Activated T-cell treated with anti-CD3 and anti-CD28 coated beads for 48 hours (primary cell): ENCODE measurements at regions not wholly inside any gene's neighbourhood (a gene's known extent, or its start where the extent isn't known, plus 50 kb on each side); places are given as distances from the start of the nearest gene placed in this dataset.
"Not testable (repeated sequence)": the region's sequence is repeated elsewhere in the genome, so short reads cannot be mapped to it uniquely, and the experiment has no call there.

Source experiments
- DNase-seq: peaks from one replicate; pipeline ENCODE4 v3.0.0-alpha.2; 2020; ENCODE audit warnings: low read depth

DNA sequence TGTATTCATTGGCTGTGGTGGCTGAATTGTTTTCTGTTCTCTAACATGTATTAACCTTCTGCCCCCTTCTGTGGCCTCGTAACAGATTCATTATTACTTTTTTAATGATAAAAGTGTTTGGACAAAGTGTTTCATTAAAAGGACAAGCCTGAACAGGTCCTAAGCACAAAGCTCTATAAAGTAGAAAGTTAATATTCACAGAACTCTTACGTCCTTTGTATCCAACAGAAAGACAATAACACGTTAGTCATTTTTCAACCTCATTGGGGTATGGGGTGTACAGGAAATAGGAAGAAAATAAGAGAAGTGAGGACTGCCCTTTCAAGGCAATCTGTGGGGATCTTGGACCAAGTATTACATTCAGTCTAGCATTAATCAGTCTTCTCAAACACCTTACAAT is 105.5 kb upstream of the RGPD4 start:
- no peak for DNase-seq

GRCh38 chr2:107721586-107721985 is 105.1 kb upstream of the RGPD4 start:
- DNase-seq = no peak

DNA sequence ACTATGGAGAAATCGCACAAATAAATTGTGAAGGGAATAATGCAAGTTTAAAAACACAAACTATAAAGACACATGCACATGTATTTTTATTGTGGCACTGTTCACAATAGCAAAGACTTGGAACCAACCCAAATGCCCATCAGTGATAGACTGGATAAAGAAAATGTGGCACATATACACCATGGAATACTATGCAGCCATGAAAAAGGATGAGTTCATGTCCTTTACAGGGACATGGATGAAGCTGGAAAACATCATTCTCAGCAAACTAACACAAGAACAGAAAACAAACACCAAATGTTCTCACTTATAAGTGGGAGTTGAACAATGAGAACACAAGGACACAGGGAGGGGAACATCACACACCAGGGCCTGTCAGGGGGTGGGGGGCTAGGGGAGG is 100.9 kb upstream of the RGPD4 start:
- DNase-seq = not testable (repeated sequence)

DNA sequence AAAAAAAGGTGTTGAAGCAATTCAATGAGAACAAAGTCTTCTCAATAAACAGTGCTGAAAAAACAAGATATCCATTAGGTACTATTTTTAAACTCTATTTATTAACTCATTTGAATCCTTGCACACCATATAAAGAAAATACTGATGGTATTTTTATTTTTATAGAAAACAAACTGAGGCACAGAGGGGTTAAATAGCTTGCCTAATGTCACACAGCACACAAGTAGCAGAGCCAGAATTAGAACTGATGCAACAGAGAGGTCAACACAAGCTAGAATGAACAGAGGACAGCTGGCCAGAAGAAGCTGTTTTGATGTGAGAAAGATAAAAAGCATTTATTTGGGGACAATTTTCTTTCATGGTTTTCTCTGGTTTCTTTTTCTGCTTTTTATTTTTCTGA is 99.4 kb upstream of the RGPD4 start:
- no peak for DNase-seq

DNA sequence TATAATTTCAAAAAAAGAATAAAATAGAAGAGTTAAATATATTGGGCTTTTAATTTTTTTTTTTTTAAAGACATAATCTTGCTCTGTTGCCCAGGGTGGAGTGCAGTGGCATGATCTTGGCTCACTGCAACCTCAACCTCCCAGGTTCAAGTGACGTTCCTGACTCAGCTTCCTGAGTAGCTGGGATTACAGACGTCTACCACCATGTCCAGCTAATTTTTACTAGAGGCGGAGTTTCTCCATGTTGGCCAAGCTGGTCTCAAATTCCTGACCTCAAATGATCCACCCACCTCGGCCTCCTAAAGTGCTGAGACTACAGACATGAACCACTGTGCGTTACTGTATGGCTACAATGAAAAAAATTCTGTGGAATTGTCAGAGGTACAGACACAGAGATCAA is 98.1 kb upstream of the RGPD4 start:
- DNase-seq = no peak

DNA sequence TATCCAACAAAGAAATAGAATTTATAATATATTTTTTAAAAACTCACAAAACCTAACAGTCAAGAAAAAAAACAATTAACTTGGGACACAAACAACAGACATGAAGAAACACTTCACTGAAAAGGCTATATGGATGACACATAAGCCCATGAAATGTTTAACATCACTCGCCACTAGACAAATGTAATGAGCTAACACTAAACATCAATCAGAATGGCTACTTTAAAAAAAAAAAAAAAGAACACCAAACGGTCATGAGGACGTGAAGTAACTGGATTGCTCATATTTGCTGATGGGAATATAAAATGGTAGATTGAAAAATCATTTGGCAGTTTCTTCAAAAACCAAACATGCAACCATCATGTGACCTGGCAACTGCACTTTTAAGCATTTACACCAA is 97.3 kb upstream of the RGPD4 start:
- DNase-seq = no peak

DNA sequence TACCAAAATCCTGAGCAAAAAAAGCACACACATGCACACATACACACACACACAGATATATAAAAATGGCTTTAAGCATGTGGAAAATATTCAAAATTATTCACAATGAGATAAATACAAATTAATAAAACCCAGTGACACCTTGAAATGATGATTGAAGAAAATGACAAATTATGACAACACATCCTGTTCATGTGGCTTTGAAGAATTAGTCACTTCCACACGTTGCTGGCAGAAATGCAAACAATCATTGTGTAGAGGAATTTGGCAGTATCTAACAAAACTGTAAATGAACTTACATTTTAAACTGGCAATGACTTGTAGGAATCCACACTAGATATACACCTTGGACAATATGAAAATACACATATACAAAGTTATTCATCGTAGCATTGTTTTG is 95.8 kb upstream of the RGPD4 start:
- no peak for DNase-seq

- no peak for DNase-seq
Observed at GRCh38 chr2:107731435-107731834, 95.3 kb upstream of the RGPD4 start.

- DNase-seq = no peak
Observed at GRCh38 chr2:107735201-107735600, 91.5 kb upstream of the RGPD4 start.

DNA sequence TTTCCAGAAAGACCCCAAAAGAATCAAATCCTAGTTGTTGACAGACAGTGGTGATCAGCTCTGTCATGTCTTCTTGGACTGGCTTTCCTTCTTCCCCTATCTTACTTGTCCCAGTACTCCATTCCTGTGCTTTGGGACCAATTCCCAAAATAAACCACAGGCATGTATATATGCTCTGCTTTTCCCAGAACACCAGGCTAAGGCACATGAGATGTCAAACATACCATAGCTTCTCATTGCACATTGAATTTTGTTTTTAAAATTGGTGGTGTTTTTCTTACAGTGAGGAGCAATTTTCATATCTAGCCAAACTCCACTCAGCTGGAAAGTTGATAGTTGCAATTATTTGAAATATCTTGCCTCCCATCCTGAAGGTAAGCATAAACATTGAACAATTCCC is 88.9 kb upstream of the RGPD4 start:
- DNase-seq = no peak

DNA sequence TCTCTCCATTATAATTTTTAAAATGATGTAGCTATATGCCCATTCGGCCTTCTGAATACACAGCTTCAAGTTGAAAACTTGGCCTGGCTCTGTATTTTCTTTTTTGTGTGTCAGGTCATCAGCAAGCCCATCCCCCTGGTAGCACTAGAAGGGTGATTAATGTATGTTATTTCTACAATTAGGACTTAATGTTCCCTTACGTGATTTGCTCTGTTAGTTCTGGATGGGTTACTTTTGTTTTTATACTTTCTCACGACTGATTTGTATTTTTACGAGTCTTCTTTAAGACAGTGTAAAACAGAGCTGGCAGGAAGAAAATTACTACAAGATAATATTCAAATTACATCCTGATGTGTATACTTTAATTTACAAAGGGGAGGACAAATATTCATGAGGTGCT is 88.4 kb upstream of the RGPD4 start:
- DNase-seq = no peak

DNA sequence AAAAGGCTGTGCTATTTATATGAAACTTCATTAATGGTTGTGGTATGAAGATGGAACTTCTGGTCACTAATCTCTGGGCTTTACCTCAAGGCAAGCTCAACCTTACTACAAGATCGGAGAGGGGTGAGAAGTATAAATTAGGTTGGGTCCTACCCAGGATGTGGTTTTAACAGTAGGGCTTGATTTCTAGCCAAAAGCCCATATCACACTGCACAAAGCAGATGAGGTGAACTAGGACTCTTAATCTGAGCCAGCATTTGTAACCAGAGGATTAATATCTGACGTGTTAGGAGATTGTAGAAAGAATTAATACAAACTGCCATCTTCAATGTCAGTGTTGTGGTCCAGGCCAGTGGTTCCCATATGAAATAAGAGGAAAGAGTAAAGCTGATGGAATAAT is 86.4 kb upstream of the RGPD4 start:
- DNase-seq = no peak

DNA sequence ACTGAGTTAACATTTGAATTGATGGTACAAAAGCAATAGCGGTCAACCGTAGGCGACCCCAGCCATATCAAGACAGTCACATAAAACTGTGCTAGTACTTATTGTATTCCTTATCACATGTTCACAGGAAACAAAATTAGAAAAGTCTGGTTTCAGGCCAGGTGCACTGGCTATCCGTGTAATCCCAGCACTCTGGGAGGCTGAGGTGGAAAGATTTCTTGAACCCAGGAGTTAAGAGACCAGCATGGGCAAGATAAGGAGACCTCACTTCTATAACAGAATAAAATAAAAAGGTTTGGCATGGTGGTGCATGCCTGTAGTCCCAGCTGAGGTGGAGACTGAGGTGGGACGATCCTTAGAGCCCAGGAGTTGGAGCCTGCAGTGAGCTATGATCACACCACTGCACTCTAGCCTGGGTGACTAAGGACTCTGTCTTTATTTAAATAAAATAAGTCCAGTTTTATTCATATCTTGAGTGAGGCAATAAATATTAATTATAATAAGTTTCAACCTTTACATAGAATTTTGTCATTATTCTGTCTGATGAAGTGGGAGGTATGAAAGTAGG is 84.1 kb upstream of the RGPD4 start:
- DNase-seq = no peak

GRCh38 chr2:107743274-107743673 is 83.4 kb upstream of the RGPD4 start:
- no peak for DNase-seq

GRCh38 chr2:107745100-107745499 is 81.6 kb upstream of the RGPD4 start:
- DNase-seq = no peak

DNA sequence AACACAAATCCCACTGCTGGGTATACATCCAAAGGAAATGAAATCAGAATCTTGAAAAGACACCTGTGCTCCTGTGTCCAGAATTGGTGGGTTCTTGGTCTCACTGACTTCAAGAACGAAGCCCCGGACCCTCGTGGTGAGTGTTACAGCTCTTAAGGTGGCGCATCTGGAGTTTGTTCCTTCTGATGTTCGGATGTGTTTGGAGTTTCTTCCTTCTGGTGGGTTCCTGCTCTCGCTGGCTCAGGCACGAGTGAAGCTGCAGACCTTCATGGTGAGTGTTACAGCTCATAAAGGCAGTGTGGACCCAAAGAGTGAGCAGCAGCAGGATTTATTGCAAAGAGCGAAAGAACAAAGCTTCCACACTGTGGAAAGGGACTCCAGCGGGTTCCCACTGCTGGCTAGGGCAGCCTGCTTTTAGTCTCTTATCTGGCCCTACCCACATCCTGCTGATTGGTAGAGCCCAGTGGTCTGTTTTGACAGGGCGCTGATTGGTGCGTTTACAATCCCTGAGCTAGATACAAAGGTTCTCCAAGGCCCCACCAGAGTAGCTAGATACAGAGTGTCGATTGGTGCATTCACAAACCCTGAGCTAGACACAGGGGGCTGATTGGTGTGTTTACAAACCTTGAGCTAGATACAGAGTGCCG is 80.0 kb upstream of the RGPD4 start:
- DNase-seq = not testable (repeated sequence)

GRCh38 chr2:107747199-107747963 is 79.3 kb upstream of the RGPD4 start:
- DNase-seq = not testable (repeated sequence)

GRCh38 chr2:107747964-107748583 is 78.6 kb upstream of the RGPD4 start:
- DNase-seq = no peak

DNA sequence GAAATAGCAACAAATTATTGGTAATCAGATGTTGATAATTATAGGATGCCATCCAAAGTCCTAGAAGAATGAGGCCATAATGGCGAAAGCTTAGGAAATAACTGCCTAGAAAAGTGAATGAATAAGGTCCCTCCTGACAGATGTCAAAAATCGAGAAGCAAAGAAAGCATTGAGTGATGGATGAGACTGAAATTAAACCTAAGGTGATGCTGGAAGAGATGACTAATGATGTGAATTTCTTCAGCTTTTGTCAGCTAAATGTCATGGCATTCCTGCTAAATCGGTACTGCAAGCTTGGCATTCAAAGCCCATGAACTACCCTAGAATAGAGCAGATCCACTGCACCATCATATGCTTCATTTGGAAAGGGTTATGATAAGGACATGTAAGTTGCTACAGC is 74.8 kb upstream of the RGPD4 start:
- DNase-seq = no peak

DNA sequence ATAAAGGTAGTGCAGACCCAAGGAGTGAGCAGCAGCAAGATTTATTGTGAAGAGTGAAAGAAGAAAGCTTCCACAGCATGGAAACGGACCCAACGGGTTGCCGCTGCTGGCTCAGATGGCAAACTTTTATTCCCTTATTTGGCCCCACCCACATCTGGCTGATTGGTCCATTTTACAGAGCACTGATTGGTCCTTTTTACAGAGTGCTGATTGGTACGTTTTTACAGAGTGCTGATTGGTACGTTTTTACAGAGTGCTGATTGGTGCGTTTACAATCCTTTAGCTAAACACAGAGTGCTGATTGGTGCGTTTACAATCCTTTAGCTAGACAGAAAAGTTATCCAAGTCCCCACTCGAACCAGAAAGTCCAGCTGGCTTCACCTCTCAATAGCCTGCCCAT is 72.9 kb upstream of the RGPD4 start:
- DNase-seq = not testable (repeated sequence)

- no peak for DNase-seq
Observed at GRCh38 chr2:107757223-107757622, 69.5 kb upstream of the RGPD4 start.

DNA sequence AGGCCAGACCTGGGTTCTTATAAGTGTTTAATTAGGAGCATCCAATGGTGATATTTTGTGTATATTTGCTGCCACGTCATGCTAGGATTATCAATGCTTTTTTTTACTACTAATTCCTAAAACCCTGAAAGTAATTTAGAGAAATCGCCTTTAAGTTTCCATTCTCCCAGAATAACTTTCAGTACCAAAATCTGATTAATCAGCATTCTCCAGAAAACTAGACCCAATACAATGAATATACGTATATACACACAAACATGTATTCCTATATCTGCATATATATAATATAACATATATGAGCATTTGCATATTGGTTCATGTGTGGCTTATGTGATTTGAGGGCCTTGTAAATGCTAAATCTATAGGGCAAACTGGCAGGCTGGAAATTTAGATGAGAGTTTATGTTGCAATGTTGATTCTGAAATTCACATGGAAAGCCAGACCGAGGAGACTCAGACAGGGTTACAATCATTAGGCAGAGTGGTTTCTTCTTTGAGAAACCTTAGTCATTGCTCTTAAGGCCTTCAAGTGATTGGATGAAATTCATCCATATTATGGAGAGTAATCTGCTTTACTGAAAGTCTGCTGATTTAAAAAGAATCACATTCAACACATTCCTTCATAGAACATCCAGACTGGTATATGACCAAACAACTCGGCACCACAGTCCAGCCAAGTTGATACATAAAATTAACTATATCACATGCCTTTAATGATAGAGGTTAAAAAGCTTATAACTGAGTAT is 65.9 kb upstream of the RGPD4 start:
- DNase-seq = no peak
